ENCODE measurements at regions not wholly inside any gene's neighbourhood (a gene's known extent, or its start where the extent isn't known, plus 50 kb on each side); places are given as distances from the start of the nearest gene placed in this dataset.

GRCh38 chr1:43043695-43044094 is 85.0 kb upstream of the SLC2A1 start:
- whole genome bisulfite sequencing: 83% methylated on average over 5 of the region's 5 CpGs
- DNase-seq (ENCODE audit: extremely low spot score): no peak
- Histone ChIP-seq H3K36me3 (ENCODE audit: insufficient read depth) (no peaks in the 10 kb centered on the region), H3K27ac (ENCODE audit: low read depth) (no peak overlapping the region), H3K4me1 (ENCODE audit: insufficient read depth) (no peaks in the 10 kb centered on the region), H3K4me3 (ENCODE audit: low read depth, low read length) (no peak overlapping the region)

- Histone ChIP-seq H3K4me1 (ENCODE audit: insufficient read depth) (no peaks in the 10 kb centered on the region), H3K36me3 (ENCODE audit: insufficient read depth) (no peaks in the 10 kb centered on the region), H3K4me3 (ENCODE audit: low read depth, low read length) (no peak overlapping the region), H3K27ac (ENCODE audit: low read depth) (no peak overlapping the region)
- 88% methylated on average over 3 of the region's 3 CpGs for WGBS
- DNase-seq (ENCODE audit: extremely low spot score): no peak
These were observed 84.2 kb upstream of the SLC2A1 start for GRCh38 chr1:43042773-43043457.

- H3K4me3 ChIP-seq (ENCODE audit: low read depth, low read length): no peak overlapping the region
- H3K4me1 ChIP-seq (ENCODE audit: insufficient read depth): no peaks in the 10 kb centered on the region
- WGBS: 96% methylated on average over 4 of the region's 4 CpGs
- no peak for DNase-seq (ENCODE audit: extremely low spot score)
- no peaks in the 10 kb centered on the region for H3K36me3 ChIP-seq (ENCODE audit: insufficient read depth)
- no peak overlapping the region for H3K27ac ChIP-seq (ENCODE audit: low read depth)
These were observed 83.5 kb upstream of the SLC2A1 start for GRCh38 chr1:43042127-43042526.

GRCh38 chr1:43041591-43041990 is 82.9 kb upstream of the SLC2A1 start:
- H3K27ac ChIP-seq (ENCODE audit: low read depth): no peak overlapping the region
- no peaks in the 10 kb centered on the region for H3K36me3 ChIP-seq (ENCODE audit: insufficient read depth)
- H3K4me1 ChIP-seq (ENCODE audit: insufficient read depth): no peaks in the 10 kb centered on the region
- no peak overlapping the region for H3K4me3 ChIP-seq (ENCODE audit: low read depth, low read length)
- DNase-seq (ENCODE audit: extremely low spot score): no peak
- 93% methylated on average over 3 of the region's 3 CpGs for WGBS

GRCh38 chr1:43039228-43040055 is 80.8 kb upstream of the SLC2A1 start:
- WGBS: 55% methylated on average over 14 of the region's 14 CpGs
- DNase-seq (ENCODE audit: extremely low spot score): no peak

GRCh38 chr1:43038232-43038935 is 79.7 kb upstream of the SLC2A1 start:
- H3K36me3 ChIP-seq (ENCODE audit: insufficient read depth): no peaks in the 10 kb centered on the region
- DNase-seq (ENCODE audit: extremely low spot score): no peak
- H3K4me3 ChIP-seq (ENCODE audit: low read depth, low read length): no peak overlapping the region
- H3K4me1 ChIP-seq (ENCODE audit: insufficient read depth): no peaks in the 10 kb centered on the region
- H3K27ac ChIP-seq (ENCODE audit: low read depth): no peak overlapping the region
- 50% methylated on average over 9 of the region's 9 CpGs for WGBS

More at GRCh38 chr1:43039228-43040055, 80.8 kb upstream of the SLC2A1 start:
- Histone ChIP-seq H3K4me3 (ENCODE audit: low read depth, low read length) (no peak overlapping the region), H3K4me1 (ENCODE audit: insufficient read depth) (no peaks in the 10 kb centered on the region), H3K27ac (ENCODE audit: low read depth) (no peak overlapping the region), H3K36me3 (ENCODE audit: insufficient read depth) (no peaks in the 10 kb centered on the region)

- no peak for DNase-seq (ENCODE audit: extremely low spot score)
- Histone ChIP-seq H3K36me3 (ENCODE audit: insufficient read depth) (no peaks in the 10 kb centered on the region), H3K4me3 (ENCODE audit: low read depth, low read length) (no peak overlapping the region), H3K27ac (ENCODE audit: low read depth) (no peak overlapping the region), H3K4me1 (ENCODE audit: insufficient read depth) (no peaks in the 10 kb centered on the region)
- WGBS: 93% methylated on average over 6 of the region's 6 CpGs
These were observed 78.8 kb upstream of the SLC2A1 start for GRCh38 chr1:43037466-43037865.

- no peaks in the 10 kb centered on the region for H3K36me3 ChIP-seq (ENCODE audit: insufficient read depth)
- WGBS: 94% methylated on average over 7 of the region's 7 CpGs
- no peak overlapping the region for H3K4me3 ChIP-seq (ENCODE audit: low read depth, low read length)
- DNase-seq (ENCODE audit: extremely low spot score): no peak
- no peaks in the 10 kb centered on the region for H3K4me1 ChIP-seq (ENCODE audit: insufficient read depth)
- no peak overlapping the region for H3K27ac ChIP-seq (ENCODE audit: low read depth)
These were observed 78.3 kb upstream of the SLC2A1 start for GRCh38 chr1:43036932-43037331.

GRCh38 chr1:43035821-43036741 is 77.4 kb upstream of the SLC2A1 start:
- WGBS: 76% methylated on average over 24 of the region's 24 CpGs
- Histone ChIP-seq H3K4me3 (ENCODE audit: low read depth, low read length) (no peak overlapping the region), H3K27ac (ENCODE audit: low read depth) (no peak overlapping the region), H3K36me3 (ENCODE audit: insufficient read depth) (no peaks in the 10 kb centered on the region), H3K4me1 (ENCODE audit: insufficient read depth) (no peaks in the 10 kb centered on the region)
- DNase-seq (ENCODE audit: extremely low spot score): no peak

- H3K27ac ChIP-seq (ENCODE audit: low read depth): no peak overlapping the region
- no peaks in the 10 kb centered on the region for H3K4me1 ChIP-seq (ENCODE audit: insufficient read depth)
- WGBS: 77% methylated on average over 4 of the region's 4 CpGs
- H3K4me3 ChIP-seq (ENCODE audit: low read depth, low read length): no peak overlapping the region
- no peak for DNase-seq (ENCODE audit: extremely low spot score)
- H3K36me3 ChIP-seq (ENCODE audit: insufficient read depth): no peaks in the 10 kb centered on the region
These were observed 76.1 kb upstream of the SLC2A1 start for GRCh38 chr1:43034778-43035177.

GRCh38 chr1:43034195-43034658 is 75.6 kb upstream of the SLC2A1 start:
- no peak for DNase-seq (ENCODE audit: extremely low spot score)
- Histone ChIP-seq H3K4me3 (ENCODE audit: low read depth, low read length) (no peak overlapping the region), H3K4me1 (ENCODE audit: insufficient read depth) (no peaks in the 10 kb centered on the region), H3K36me3 (ENCODE audit: insufficient read depth) (no peaks in the 10 kb centered on the region), H3K27ac (ENCODE audit: low read depth) (no peak overlapping the region)
- 65% methylated on average over 3 of the region's 3 CpGs for WGBS

- 94% methylated on average over 14 of the region's 14 CpGs for WGBS
- no peak for DNase-seq (ENCODE audit: extremely low spot score)
- H3K36me3 ChIP-seq (ENCODE audit: insufficient read depth): no peaks in the 10 kb centered on the region
- H3K4me1 ChIP-seq (ENCODE audit: insufficient read depth): no peaks in the 10 kb centered on the region
- no peak overlapping the region for H3K4me3 ChIP-seq (ENCODE audit: low read depth, low read length)
- H3K27ac ChIP-seq (ENCODE audit: low read depth): no peak overlapping the region
These were observed 72.9 kb upstream of the SLC2A1 start for GRCh38 chr1:43031316-43032203.
